MV-4-11 (cell line): ENCODE measurements at regions not wholly inside any gene's neighbourhood (a gene's known extent, or its start where the extent isn't known, plus 50 kb on each side); places are given as distances from the start of the nearest gene placed in this dataset.

ENCODE experiments used
- DNase-seq: peaks from one replicate; lab custom pipeline; 2025; lab: John Stamatoyannopoulos, UW

- no peak for DNase-seq
Observed at GRCh38 chr11:19595840-19596751, 116.5 kb upstream of the NAV2 start.

GRCh38 chr11:19595499-19595839 is 117.2 kb upstream of the NAV2 start:
- DNase-seq: no peak

- DNase-seq: no peak
Observed at GRCh38 chr11:19594326-19594725, 118.3 kb upstream of the NAV2 start.

GRCh38 chr11:19592842-19593241 is 119.8 kb upstream of the NAV2 start:
- DNase-seq: no peak

GRCh38 chr11:19589567-19590260 is 122.9 kb upstream of the NAV2 start:
- DNase-seq: no peak

GRCh38 chr11:19587979-19588378 is 124.7 kb upstream of the NAV2 start:
- DNase-seq: no peak

- DNase-seq: no peak
Observed at GRCh38 chr11:19580646-19581045, 132.0 kb upstream of the NAV2 start.

GRCh38 chr11:19579957-19580356 is 132.7 kb upstream of the NAV2 start:
- DNase-seq: no peak

- no peak for DNase-seq
Observed at GRCh38 chr11:19578871-19579270, 133.8 kb upstream of the NAV2 start.

- DNase-seq: no peak
Observed at GRCh38 chr11:19577976-19578619, 134.5 kb upstream of the NAV2 start.

GRCh38 chr11:19577391-19577975 is 135.2 kb upstream of the NAV2 start:
- no peak for DNase-seq

- no peak for DNase-seq
Observed at GRCh38 chr11:19576903-19577302, 135.7 kb upstream of the NAV2 start.

GRCh38 chr11:19576054-19576453 is 136.6 kb upstream of the NAV2 start:
- no peak for DNase-seq

GRCh38 chr11:19574916-19575315 is 137.7 kb upstream of the NAV2 start:
- DNase-seq: no peak

- DNase-seq: no peak
Observed at GRCh38 chr11:19573666-19574065, 139.0 kb upstream of the NAV2 start.

GRCh38 chr11:19571906-19572305 is 140.7 kb upstream of the NAV2 start:
- no peak for DNase-seq

- no peak for DNase-seq
Observed at GRCh38 chr11:19570889-19571288, 141.7 kb upstream of the NAV2 start.

GRCh38 chr11:19567996-19568395 is 144.6 kb upstream of the NAV2 start:
- DNase-seq: no peak

GRCh38 chr11:19566583-19567379 is 145.9 kb upstream of the NAV2 start:
- DNase-seq: no peak

- no peak for DNase-seq
Observed at GRCh38 chr11:19565639-19566038, 147.0 kb upstream of the NAV2 start.

- no peak for DNase-seq
Observed at GRCh38 chr11:19562156-19562555, 150.5 kb upstream of the NAV2 start.

- no peak for DNase-seq
Observed at GRCh38 chr11:19561011-19561410, 151.6 kb upstream of the NAV2 start.
